C1 segment of cervical spinal cord (tissue), 14 donors: ENCODE measurements at regions not wholly inside any gene's neighbourhood (a gene's known extent, or its start where the extent isn't known, plus 50 kb on each side); places are given as distances from the start of the nearest gene placed in this dataset.

Experiments used
- DNase-seq, 14 donors: peaks; one replicate each; lab custom pipeline; 2025; lab: John Stamatoyannopoulos, UW

DNA sequence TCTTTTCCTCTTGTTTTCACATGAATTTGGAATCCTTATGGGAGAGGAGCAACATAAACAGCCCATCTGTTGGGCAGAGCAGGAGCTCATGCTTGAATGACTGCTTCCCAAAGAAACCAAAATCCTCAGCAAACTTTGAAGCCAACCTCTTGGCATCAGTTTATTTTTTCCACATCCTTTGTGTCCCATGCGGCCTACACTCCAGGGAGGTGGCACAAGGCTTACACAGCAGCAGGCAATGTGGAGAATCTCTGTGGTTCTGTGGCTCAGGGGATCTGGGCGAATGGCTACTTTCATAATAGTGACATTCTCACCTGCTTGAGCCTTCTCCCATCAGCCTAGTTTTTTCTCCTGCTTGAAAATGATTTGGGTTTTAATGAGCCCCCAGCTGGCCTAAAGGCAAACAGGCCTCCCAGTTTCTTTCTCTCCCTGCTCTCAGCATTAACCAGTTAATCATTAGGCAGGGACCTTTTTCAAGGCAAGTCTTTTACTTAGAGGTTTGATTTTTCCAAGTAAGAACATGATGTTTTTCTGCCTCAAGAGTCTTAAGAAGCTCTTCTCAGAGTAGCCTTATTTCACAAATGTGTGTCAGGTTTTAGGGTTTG, 370.3 kb downstream of the ARHGEF28 start:
- DNase-seq = no peak

DNA sequence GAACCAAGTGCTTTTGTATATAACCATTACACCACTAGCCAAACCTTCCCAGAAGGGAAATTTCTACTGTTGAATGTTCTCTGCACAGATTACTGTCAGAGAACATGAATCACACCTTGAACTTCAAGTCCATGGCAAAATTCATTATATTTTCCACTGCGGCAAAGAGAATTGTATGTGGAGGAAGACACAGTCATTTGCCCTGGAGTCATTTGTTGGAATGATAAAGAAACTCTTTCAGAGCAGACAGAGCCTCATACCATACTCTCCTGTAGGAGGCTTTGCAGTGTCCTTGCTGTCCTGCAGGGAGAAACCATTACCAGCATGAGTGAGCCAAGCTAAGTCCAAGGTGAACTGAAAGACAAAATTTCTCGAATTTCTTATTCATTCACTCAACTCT, 369.0 kb downstream of the ARHGEF28 start:
- no peak for DNase-seq
